Activated naive CD8-positive, alpha-beta T cell treated with anti-CD3 and anti-CD28 coated beads, Interleukin-2, amount 50 U/mL, for 16 hours (primary cell): ENCODE measurements at regions not wholly inside any gene's neighbourhood (a gene's known extent, or its start where the extent isn't known, plus 50 kb on each side); places are given as distances from the start of the nearest gene placed in this dataset.
"Not testable (repeated sequence)": the region's sequence is repeated elsewhere in the genome, so short reads cannot be mapped to it uniquely, and the experiment has no call there.

Experiments used
- DNase-seq: peaks from one replicate; pipeline ENCODE4 v3.0.0-alpha.2; 2020; ENCODE audit warnings: low read depth, low spot score

- DNase-seq, result no peak
Observed at GRCh38 chr1:181257117-181257516, 168.6 kb downstream of the IER5 start.

DNA sequence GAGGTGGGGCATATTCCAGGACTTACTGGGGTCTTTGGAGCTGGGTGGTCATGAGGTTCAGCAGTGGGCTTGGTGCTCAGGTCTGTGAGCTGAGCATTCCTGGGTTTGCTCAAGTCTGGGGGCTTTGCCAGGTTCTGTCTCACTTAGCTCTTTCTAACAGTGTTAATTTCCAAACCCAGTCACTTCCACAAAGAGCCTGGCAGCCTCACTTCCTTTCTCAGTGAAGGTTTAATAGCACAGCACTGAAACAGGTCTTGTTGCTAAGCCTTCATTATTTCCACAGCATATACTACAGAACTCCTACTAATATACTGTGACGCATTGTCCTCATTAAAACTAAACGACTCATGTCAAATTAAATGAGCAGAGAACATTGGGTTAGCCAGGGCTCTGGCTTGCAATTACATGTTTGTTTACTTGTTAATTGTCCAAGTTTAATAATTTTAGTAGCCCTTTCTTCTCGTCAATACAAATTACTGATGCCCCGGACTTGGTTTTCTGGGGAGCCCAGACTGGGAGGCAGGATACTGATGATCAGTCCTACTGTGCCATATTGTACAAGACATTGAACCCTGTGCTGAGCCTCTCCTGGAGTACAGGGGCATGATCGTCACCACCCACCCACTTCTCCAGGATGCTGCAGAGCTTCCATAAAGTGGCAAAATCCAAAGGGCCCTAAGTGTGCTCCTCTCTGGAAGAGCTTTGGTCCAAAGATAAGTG, 170.7 kb downstream of the IER5 start:
- no peak for DNase-seq

DNA sequence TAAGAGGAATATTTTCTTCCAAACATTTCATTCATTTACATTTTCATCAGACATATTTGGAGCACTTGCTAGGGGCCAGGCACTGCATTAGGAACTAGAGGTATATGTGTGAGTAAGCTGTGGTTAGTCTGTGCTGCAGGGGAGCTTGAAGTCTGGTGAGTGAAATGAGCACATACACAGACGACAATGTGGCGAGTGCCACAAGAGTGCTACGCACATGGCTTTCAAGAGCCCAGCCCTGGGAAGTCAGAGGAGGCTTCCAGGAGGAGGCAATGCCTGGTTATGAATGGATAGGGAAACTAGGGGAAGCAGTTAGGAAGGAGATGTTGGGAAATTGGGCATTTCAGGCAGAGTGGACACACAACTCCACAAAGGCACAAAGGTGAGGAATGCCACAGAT, 171.8 kb downstream of the IER5 start:
- no peak for DNase-seq

DNA sequence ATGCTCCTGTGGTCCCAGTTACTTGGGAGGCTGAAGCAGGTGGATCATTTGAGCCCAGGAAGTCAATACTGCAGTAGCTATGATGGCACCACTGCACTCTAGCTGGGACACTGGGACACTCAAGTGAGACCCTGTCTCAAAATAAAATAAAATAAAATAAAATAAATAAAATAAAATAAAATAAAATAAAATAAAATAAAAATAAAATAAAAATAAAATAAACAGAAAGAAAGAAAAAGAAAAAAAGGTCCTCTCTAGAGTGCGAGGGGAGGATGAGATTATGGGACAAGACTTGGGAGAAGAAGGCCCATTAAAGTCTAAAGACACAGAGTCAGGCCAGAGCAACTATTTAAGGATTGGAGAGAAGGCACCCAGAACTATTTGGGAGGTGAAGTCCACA, 172.5 kb downstream of the IER5 start:
- no peak for DNase-seq

GRCh38 chr1:181262069-181262468, 173.6 kb downstream of the IER5 start:
- DNase-seq, result no peak

DNA sequence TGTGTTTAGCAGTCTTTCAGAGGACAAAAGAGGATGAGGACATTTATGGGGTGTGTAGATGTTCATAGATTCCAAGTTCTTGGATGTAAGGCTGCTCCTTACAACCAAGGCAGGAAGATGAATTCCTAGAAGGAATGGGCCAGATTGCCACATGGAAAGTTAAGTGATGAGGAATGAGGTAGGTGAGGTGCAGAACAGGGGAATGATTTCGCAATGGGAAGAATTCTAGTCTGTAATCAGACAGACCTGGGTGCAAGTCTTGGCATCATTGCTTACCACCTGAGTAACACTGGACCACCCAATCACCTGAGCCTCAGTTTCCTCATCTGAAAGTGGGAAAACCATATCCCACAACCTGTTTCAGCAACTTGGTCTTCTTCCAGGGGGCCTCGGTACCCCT, 174.9 kb downstream of the IER5 start:
- DNase-seq, result no peak

GRCh38 chr1:181264821-181265220, 176.3 kb downstream of the IER5 start:
- no peak for DNase-seq

DNA sequence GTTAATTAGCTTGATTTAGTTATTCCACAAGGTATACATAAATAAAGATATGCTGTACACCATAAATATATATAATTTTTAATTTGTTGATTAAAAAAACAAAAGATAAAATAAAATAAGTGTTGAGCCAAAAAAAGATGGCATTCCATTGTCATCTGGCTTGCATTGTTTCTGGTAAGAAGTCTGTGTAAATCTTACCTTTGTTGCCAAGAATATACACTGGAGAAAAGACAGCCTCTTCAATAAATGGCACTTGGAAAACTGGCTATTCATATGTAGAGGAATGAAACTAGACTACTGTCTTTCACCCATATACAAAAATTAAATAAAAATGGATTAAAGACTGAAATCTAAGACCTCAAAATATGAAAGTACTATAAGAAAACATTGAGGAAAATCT, 196.5 kb downstream of the IER5 start:
- DNase-seq, result no peak

- no peak for DNase-seq
Observed at GRCh38 chr1:181295217-181295616, 188.1 kb upstream of the CACNA1E start.

GRCh38 chr1:181296180-181296579, 187.1 kb upstream of the CACNA1E start:
- no peak for DNase-seq

DNA sequence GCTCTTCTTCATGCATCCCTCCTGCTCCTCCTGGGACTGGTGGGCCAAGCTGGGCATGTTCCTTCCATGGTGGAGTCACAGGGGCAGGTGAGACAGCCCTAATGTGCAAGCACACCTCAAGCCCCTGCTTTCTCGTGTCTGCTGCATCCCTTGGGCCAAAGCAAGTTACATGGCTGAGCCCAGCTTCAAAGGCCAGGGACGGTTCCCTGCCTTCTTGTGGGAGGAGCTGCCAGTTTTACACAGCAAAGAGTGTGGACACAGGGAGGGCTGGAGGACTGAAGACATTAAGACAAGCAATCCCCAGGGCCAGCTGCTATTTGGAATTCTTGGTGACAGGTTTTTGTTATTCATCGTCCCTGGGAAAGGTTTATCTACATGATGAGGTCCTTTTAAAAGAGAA, 175.2 kb upstream of the CACNA1E start:
- DNase-seq, result no peak

- DNase-seq, result no peak
Observed at GRCh38 chr1:181310560-181310959, 172.8 kb upstream of the CACNA1E start.

GRCh38 chr1:181312946-181313345, 170.4 kb upstream of the CACNA1E start:
- DNase-seq, result no peak

DNA sequence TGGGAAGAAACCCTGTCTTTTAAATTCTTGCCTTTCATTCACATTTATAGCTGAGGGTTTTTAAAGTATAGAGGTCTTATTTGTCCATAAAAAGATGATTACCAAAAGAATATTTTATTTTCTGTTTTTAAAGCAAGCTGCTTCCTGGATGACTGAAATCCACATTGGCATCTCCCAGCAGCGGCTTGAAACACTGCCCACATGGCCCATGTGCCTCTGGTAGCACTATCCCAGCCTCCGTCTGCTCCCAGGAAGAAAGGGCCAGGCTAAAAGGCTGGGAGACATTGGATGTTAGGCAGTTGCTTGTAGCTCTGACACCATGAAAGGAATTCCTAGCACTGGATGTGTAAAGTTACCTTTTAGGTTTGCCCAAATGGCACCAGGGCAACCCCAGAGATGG, 169.9 kb upstream of the CACNA1E start:
- DNase-seq, result no peak

GRCh38 chr1:181314010-181314409, 169.3 kb upstream of the CACNA1E start:
- DNase-seq, result no peak

- DNase-seq, result no peak
Observed at GRCh38 chr1:181314959-181315358, 168.4 kb upstream of the CACNA1E start.

DNA sequence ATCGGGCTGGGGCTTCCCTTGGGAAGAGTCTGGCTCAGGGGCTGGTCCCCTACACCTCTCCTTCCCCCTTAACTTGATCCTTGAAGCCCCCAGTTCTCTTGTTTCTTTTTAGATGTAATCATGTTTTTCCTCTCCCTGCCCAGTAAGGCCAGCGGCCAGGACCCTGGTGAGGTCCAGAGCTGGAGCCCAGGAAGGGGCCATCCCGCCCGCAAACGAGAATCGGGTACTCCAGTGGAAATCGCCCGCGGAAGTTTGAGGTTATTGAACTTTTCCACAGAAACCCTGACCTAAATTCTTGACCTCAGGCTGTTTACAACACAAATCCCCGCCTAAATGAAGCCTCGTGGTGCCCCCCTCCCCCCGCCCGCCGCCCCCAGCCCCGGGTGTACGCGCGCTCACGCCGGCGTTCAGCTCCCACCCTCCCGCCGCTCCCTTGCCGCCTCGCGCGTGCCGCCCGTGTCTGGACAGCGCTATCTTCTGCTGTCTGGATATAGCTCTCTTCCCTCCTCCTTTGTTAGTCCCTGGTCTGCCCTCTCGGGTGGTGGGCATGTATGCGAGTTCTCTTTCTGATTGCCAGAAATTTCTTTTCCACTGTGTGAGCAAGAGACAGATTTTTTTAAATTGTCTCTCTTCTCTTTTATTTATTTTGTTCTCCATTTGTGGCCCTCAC, 165.9 kb upstream of the CACNA1E start:
- no peak for DNase-seq

GRCh38 chr1:181318022-181318857, 165.1 kb upstream of the CACNA1E start:
- no peak for DNase-seq

DNA sequence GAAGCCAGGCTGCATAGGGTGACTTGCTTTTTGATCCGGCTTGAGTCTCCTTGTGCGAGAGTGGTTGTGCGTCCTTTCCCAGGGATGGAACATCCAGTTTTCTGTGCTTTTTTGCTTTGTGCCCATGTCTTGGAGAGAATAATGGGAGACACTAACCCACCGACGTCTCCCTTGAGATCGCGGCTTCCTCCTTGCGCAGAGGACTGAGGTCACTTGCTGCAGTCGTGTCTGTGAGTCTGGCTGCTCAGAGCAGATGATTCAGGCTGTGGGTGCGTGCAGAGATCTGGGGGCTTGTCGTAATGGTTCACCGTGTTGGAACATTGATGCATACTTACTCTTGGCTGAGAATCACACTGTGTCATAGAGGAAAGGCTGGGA, 164.5 kb upstream of the CACNA1E start:
- no peak for DNase-seq

DNA sequence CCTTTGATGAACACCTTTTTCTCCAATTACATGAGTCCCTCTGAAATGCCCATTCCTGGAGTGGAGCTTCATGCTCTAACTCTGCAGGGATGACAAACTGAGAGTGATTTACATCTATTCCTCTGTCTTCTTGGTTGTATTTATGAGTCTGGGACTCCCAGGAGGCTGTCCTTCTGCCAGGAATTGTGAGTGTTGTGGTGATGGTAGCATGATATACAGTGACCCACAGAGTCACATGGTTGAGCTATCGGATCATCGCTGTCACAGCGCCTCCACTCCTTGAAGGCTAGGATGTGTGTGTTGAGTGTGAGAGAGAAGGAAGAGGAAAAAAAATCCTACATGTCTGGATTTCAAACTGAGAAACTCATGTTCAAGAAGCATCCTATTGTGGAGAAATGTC, 163.4 kb upstream of the CACNA1E start:
- DNase-seq, result no peak

DNA sequence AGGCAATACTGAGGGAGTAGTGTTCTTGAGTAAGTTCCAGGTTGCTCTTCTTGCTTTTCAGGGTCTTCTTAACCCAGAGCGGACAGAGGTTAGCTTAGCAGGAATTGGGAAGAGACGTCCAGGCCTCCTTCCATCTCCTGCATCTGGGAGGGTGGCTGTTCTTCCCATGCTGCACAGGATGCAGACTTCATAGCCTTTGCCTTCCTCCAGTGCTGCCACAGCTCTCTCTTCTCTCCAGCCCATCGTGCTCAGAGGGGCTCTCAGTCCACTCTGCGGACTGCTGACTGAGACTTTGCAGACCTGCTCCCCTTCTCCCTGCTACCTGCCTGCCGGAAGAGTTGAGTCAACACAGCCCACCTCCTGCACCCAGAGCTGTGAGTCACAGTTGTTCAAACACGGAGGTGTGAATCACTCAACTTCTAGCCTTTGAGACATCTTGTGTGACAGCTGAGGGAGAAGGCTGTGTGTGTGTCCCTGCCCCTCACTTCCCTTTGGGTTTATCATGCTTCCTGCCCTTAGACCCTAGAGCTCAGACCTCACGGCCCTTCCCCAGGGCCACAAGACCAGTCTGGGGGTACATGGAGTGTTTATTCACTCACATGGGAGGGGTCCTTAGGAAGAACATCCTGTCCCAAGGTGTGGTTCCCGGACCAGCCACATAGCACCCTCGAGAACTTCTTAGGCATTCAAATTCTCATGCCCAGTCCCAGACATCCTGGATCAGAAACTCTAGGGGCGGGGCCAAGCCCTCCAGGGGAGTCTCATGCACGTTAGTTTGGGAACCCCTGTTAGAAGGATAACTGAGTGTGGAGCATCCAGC, 158.3 kb upstream of the CACNA1E start:
- peak; percentile 48 for DNase-seq

DNA sequence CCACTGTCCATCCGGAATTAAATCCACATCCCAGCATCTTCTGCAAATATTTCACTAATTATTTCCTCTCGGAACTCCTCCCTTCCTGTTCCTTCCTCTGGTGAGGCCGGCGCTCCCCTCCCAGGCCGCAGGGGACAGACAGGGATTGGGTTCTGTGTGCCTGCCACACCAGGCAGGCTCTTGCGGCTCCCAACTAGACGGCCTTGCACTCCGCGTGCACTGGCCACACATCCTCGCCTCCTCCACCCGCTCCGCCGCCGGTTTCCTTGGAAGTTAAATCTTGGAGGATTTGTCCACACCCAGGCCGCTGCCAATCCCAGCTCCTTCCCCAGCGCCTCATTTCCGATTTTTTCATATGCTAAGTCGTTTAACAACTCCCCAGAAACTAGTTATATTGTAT, 157.6 kb upstream of the CACNA1E start:
- DNase-seq, result not testable (repeated sequence)
